Liver (tissue), 8 donors: ENCODE measurements at regions not wholly inside any gene's neighbourhood (a gene's known extent, or its start where the extent isn't known, plus 50 kb on each side); places are given as distances from the start of the nearest gene placed in this dataset.

Source experiments
- DNase-seq: peaks from one replicate; pipeline ENCODE4 v3.0.0-alpha.2; 2017; ENCODE audit warnings: low spot score
- H3K27ac ChIP-seq, 2 donors: one replicate each; pipeline ENCODE4 v1.7.0; 2013; ENCODE audit warnings: inconsistent platforms in 2 of 2, low read length in 2 of 2, control low read depth in 1 of 2, low read depth in 1 of 2, mild to moderate bottlenecking in 1 of 2
- H3K27me3 ChIP-seq, 4 donors: one replicate each; pipeline versions ENCODE4 v1.6.1 to v1.7.0; 2013; ENCODE audit warnings: low read length in 3 of 4, inconsistent platforms in 1 of 4, mild to moderate bottlenecking in 1 of 4, moderate library complexity in 1 of 4; ENCODE audit not compliant: control insufficient read depth in 4 of 4, insufficient read depth in 4 of 4
- H3K36me3 ChIP-seq, 4 donors: one replicate each; pipeline versions ENCODE4 v1.6.1 to v1.7.0; 2013; ENCODE audit warnings: low read length in 3 of 4, mild to moderate bottlenecking in 3 of 4, low read depth in 1 of 4, moderate library complexity in 1 of 4; ENCODE audit not compliant: control insufficient read depth in 4 of 4, insufficient read depth in 3 of 4
- H3K4me1 ChIP-seq, 4 donors: one replicate each; pipeline versions ENCODE4 v1.6.1 to v1.7.0; 2013; ENCODE audit warnings: low read length in 3 of 4, mild to moderate bottlenecking in 3 of 4, moderate library complexity in 1 of 4; ENCODE audit not compliant: control insufficient read depth in 4 of 4, insufficient read depth in 4 of 4
- H3K4me3 ChIP-seq, 3 donors: one replicate each; pipeline versions ENCODE4 v1.6.1 to v1.7.0; 2013; ENCODE audit warnings: low read length in 3 of 3, control low read depth in 1 of 3, low read depth in 1 of 3, mild to moderate bottlenecking in 1 of 3
- H3K9ac ChIP-seq, 2 donors: one replicate each; pipeline ENCODE4 v1.7.0; 2013; ENCODE audit warnings: low read length in 2 of 2, mild to moderate bottlenecking in 2 of 2, moderate library complexity in 2 of 2, control low read depth in 1 of 2, low read depth in 1 of 2
- H3K9me3 ChIP-seq, 4 donors: one replicate each; pipeline versions ENCODE4 v1.6.1 to v1.7.0; 2013; ENCODE audit warnings: low read length in 3 of 4; ENCODE audit not compliant: control insufficient read depth in 4 of 4
- ATF3 ChIP-seq: IDR thresholded peaks from 2 replicates; pipeline ENCODE4 v1.6.1; 2016; ENCODE audit warnings: antibody characterized with exemption
- CTCF ChIP-seq: fragments of 150-350 bp; IDR thresholded peaks from 2 replicates; pipeline ENCODE4 v1.5.1; 2017; ENCODE audit warnings: improper control_type of control experiment, low read depth, low read length; ENCODE audit not compliant: missing input control
- EGR1 ChIP-seq, 2 donors: IDR thresholded peaks; 2 replicates each; pipeline ENCODE4 v1.6.1; 2016 to 2018; ENCODE audit warnings: antibody characterized with exemption in 2 of 2, low read depth in 2 of 2
- FOXA1 ChIP-seq: IDR thresholded peaks from 2 replicates; pipeline ENCODE4 v1.6.1; 2016; ENCODE audit warnings: antibody characterized with exemption
- FOXA2 ChIP-seq: IDR thresholded peaks from 2 replicates; pipeline ENCODE4 v1.6.1; 2016; ENCODE audit warnings: antibody characterized with exemption
- GABPA ChIP-seq, 2 donors: IDR thresholded peaks in 1 of 2; conservative IDR thresholded peaks in 1 of 2; 2 replicates each; pipeline ENCODE4 v1.6.1; 2016; ENCODE audit warnings: antibody characterized with exemption in 2 of 2, mild to moderate bottlenecking in 1 of 2, moderate library complexity in 1 of 2
- HNF4A ChIP-seq, 2 donors: conservative IDR thresholded peaks; 2 replicates each; pipeline ENCODE4 v1.6.1; 2016; ENCODE audit warnings: antibody characterized with exemption in 2 of 2, mild to moderate bottlenecking in 2 of 2
- JUND ChIP-seq, 2 donors: IDR thresholded peaks; 2 replicates each; pipeline ENCODE4 v1.6.1; 2016; ENCODE audit warnings: antibody characterized with exemption in 2 of 2
- MAX ChIP-seq: IDR thresholded peaks from 2 replicates; pipeline ENCODE4 v1.6.1; 2016; ENCODE audit warnings: antibody characterized with exemption
- NR2F2 ChIP-seq: IDR thresholded peaks from 2 replicates; pipeline ENCODE4 v1.6.1; 2016; ENCODE audit warnings: antibody characterized with exemption
- RAD21 ChIP-seq, 2 donors: IDR thresholded peaks; 2 replicates each; pipeline ENCODE4 v1.6.1; 2016; ENCODE audit warnings: antibody characterized with exemption in 2 of 2, mild to moderate bottlenecking in 2 of 2
- REST ChIP-seq: IDR thresholded peaks from 2 replicates; pipeline ENCODE4 v1.6.1; 2016; ENCODE audit warnings: antibody characterized with exemption, mild to moderate bottlenecking
- RXRA ChIP-seq, 2 donors: IDR thresholded peaks; 2 replicates each; pipeline ENCODE4 v1.6.1; 2017 to 2018; ENCODE audit warnings: antibody characterized with exemption in 2 of 2, mild to moderate bottlenecking in 1 of 2
- SP1 ChIP-seq: IDR thresholded peaks from 2 replicates; pipeline ENCODE4 v1.6.1; 2018; ENCODE audit warnings: antibody characterized with exemption, mild to moderate bottlenecking
- TAF1 ChIP-seq: conservative IDR thresholded peaks from 2 replicates; pipeline ENCODE4 v1.6.1; 2016; ENCODE audit warnings: antibody characterized with exemption, mild to moderate bottlenecking
- YY1 ChIP-seq: IDR thresholded peaks from 2 replicates; pipeline ENCODE4 v1.6.1; 2016; ENCODE audit warnings: antibody characterized with exemption, mild to moderate bottlenecking
- WGBS: extraction: QIAGEN DNeasy Blood & Tissue Kit; methylation state at CpG from one replicate; pipeline ENCODE4 v1.1.7; 2013; 5-methylcytosine and 5-hydroxymethylcytosine counted together
- TF ChIP-seq, protein P1 (sequence below): IDR thresholded peaks from 2 replicates; pipeline ENCODE4 v1.6.1; 2016; ENCODE audit warnings: antibody characterized with exemption
- donor health status: healthy.
- donor health status: healthy.
- donor health status: healthy.
- donor health status: healthy.
- donor health status: healthy.

DNA sequence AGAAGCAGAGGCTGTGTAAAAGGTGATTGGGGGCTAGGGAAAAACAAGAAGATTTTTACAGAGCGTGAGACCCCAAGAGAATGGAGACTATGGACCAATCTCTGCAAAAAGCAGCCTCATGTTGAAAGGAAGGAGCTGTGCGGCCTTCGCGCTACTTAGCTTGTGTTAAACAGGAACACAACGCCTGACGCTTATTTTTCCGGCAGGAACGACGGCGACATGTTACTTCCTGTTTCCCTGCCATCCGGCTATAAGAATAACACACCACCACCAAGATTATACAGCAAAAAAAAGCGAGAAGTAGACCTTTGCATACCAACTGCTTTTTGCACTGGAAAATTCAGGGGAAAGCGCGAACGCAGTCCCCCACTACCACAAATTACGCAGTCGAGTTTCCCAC, 272.7 kb downstream of the FAM72C start:
- Histone ChIP-seq H3K27ac (no peak overlapping the region), H3K4me3 (no peak overlapping the region), H3K4me1 (no peaks in the 10 kb centered on the region), H3K36me3 (no peaks in the 10 kb centered on the region), H3K27me3 (peaks cover 0 to 3% (median 0%) of the 10 kb centered on the region in 4 donors), H3K9me3 (no peaks in the 10 kb centered on the region), H3K9ac (no peak overlapping the region)
- WGBS = 10% methylated on average over 17 of the region's 17 CpGs
- DNase-seq = no peak
- TF ChIP-seq EGR1 (IDR thresholded peaks at IDR 0.05; ENCODE audit: low read depth in 2 of 2) (no peak), REST (no peak), SP1 (no peak), TAF1 (no peak), ATF3 (no peak), MAX (no peak), NR2F2 (no peak), YY1 (no peak), FOXA1 (no peak), RAD21 (IDR thresholded peaks at IDR 0.05) (no peak), GABPA (IDR thresholded peaks at IDR 0.05 in 1 of 2, conservative IDR thresholded peaks at IDR 0.05 in 1 of 2) (no peak), JUND (IDR thresholded peaks at IDR 0.05) (no peak), HNF4A (conservative IDR thresholded peaks at IDR 0.05) (no peak)
- TF ChIP-seq, protein P1, sequence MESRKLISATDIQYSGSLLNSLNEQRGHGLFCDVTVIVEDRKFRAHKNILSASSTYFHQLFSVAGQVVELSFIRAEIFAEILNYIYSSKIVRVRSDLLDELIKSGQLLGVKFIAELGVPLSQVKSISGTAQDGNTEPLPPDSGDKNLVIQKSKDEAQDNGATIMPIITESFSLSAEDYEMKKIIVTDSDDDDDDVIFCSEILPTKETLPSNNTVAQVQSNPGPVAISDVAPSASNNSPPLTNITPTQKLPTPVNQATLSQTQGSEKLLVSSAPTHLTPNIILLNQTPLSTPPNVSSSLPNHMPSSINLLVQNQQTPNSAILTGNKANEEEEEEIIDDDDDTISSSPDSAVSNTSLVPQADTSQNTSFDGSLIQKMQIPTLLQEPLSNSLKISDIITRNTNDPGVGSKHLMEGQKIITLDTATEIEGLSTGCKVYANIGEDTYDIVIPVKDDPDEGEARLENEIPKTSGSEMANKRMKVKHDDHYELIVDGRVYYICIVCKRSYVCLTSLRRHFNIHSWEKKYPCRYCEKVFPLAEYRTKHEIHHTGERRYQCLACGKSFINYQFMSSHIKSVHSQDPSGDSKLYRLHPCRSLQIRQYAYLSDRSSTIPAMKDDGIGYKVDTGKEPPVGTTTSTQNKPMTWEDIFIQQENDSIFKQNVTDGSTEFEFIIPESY = no peak

DNA sequence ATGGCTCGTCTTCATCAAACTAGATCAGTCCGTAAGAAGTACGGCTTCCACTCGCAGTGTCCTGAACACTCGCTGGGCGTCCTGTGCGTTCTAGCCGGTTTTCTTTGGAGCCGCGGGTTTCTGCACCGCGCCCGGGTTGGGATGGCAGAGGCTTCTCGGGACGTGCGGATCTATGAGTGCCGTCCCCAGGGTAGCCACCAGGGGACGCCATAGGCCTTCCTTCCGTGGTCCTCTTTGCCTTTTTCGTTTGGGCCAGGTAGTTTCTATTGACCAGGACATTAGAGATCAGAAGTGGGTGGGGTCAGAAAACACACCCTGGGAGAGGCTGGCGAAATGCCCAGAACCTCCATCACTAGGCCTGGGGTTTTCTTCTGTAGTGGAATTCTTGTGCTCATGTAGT, 273.8 kb downstream of the FAM72C start:
- H3K9me3 ChIP-seq = no peaks in the 10 kb centered on the region
- H3K9ac ChIP-seq = no peak overlapping the region
- peaks cover 0 to 3% (median 0%) of the 10 kb centered on the region in 4 donors for H3K27me3 ChIP-seq
- H3K4me3 ChIP-seq = no peak overlapping the region
- no peak for DNase-seq
- TF ChIP-seq FOXA2 (no peak), EGR1 (IDR thresholded peaks at IDR 0.05; ENCODE audit: low read depth in 2 of 2) (no peak), NR2F2 (no peak), RXRA (IDR thresholded peaks at IDR 0.05) (no peak), HNF4A (conservative IDR thresholded peaks at IDR 0.05) (peak in 1 of 2 donors; percentile 21), GABPA (IDR thresholded peaks at IDR 0.05 in 1 of 2, conservative IDR thresholded peaks at IDR 0.05 in 1 of 2) (no peak), CTCF (peak; percentile 72), FOXA1 (no peak), ATF3 (no peak), MAX (no peak), RAD21 (IDR thresholded peaks at IDR 0.05) (peak; percentile 75 to 97)
- H3K4me1 ChIP-seq = no peaks in the 10 kb centered on the region
- no peak overlapping the region for H3K27ac ChIP-seq
- H3K36me3 ChIP-seq = no peaks in the 10 kb centered on the region
- 3% methylated on average over 21 of the region's 21 CpGs for WGBS
